Transverse colon (tissue), 4 donors: ENCODE measurements at regions not wholly inside any gene's neighbourhood (a gene's known extent, or its start where the extent isn't known, plus 50 kb on each side); places are given as distances from the start of the nearest gene placed in this dataset.

Source experiments
- DNase-seq: peaks from one replicate; pipeline ENCODE4 v3.0.0-alpha.2; 2019
- H3K27ac ChIP-seq, 4 donors: fragments of 200-600 bp; sonication (generic); 2 replicates each; pipeline ENCODE4 v1.5.1; 2016 to 2018; ENCODE audit warnings: inconsistent platforms in 4 of 4
- H3K27me3 ChIP-seq: fragments of 200-600 bp; sonication (generic); 2 replicates; pipeline ENCODE4 v1.5.1; 2017; ENCODE audit warnings: inconsistent platforms
- H3K36me3 ChIP-seq, 4 donors: fragments of 200-600 bp; sonication (generic); 2 replicates each; pipeline ENCODE4 v1.5.1; 2017 to 2019; ENCODE audit warnings: inconsistent platforms in 4 of 4
- H3K4me1 ChIP-seq, 4 donors: fragments of 200-600 bp; sonication (generic); 2 replicates each; pipeline ENCODE4 v1.5.1; 2017 to 2020; ENCODE audit warnings: inconsistent platforms in 4 of 4
- H3K4me3 ChIP-seq, 4 donors: fragments of 200-600 bp; sonication (generic); 1 replicate in 1 of 4; 2 replicates in 3 of 4; pipeline versions ENCODE4 v1.5.1 to v1.6.1; 2017 to 2019; ENCODE audit warnings: inconsistent platforms in 4 of 4
- H3K9me3 ChIP-seq, 2 donors: fragments of 200-600 bp; sonication (generic); 2 replicates each; pipeline ENCODE4 v1.5.1; 2017 to 2019; ENCODE audit warnings: inconsistent platforms in 2 of 2
- EP300 ChIP-seq: sonication (generic); formaldehyde crosslinking; IDR thresholded peaks from one replicate; pipeline ENCODE4 v1.6.1; 2017; ENCODE audit warnings: antibody characterized with exemption, low read depth
- POLR2A ChIP-seq: fragments of 450-650 bp; IDR thresholded peaks from one replicate; pipeline ENCODE4 v1.6.1; 2016; ENCODE audit warnings: antibody characterized with exemption, mild to moderate bottlenecking, moderate library complexity
- POLR2AphosphoS5 ChIP-seq, 3 donors: sonication (generic); formaldehyde crosslinking; IDR thresholded peaks; one replicate each; pipeline ENCODE4 v1.6.1; 2016; ENCODE audit warnings: antibody characterized with exemption in 3 of 3
- WGBS, 2 donors: methylation state at CpG; one replicate each; pipeline ENCODE4 v1.1.5; 2018; ENCODE audit warnings: low coverage in 1 of 2; 5-methylcytosine and 5-hydroxymethylcytosine counted together
- in situ Hi-C, 4 donors: fragments of 200-750 bp; cut with MboI; loops; one replicate each; pipeline versions ENCODE4 v1.15.0 to v1.15.1; 2017; ENCODE audit warnings: low sequenced_read_pairs in 3 of 4, low pct_ligation_motif_present in 1 of 4, low pct_unique_long_range_greater_than_20kb in 1 of 4
- intact Hi-C: fragments of 100-400 bp; cut with DNase I; formaldehyde crosslinking; loops from one replicate; pipeline ENCODE4 v1.15.1; 2023; ENCODE audit warnings: low total_unique reads
- TF ChIP-seq, protein P1 (sequence below), 5 experiments: fragments of 200-600 bp in 3 of 5; fragments of 450-650 bp in 2 of 5; sonication (generic) in 3 of 5; IDR thresholded peaks; 1 replicate in 2 of 5; 2 replicates in 3 of 5; pipeline ENCODE4 v1.5.1; 2016 to 2017; ENCODE audit warnings: antibody characterized with exemption in 5 of 5, inconsistent platforms in 3 of 5, mild to moderate bottlenecking in 2 of 5, moderate library complexity in 1 of 5

GRCh38 chr4:136812100-136812880 lies 720.0 kb downstream of the PCDH18 start:
- Histone ChIP-seq H3K27me3 (no peaks in the 10 kb centered on the region), H3K36me3 (no peaks in the 10 kb centered on the region), H3K4me3 (no peak overlapping the region), H3K4me1 (no peaks in the 10 kb centered on the region), H3K9me3 (no peaks in the 10 kb centered on the region), H3K27ac (no peak overlapping the region)
- in situ Hi-C loops (no loop called here), intact Hi-C loops (no loop called here)
- no peak for TF ChIP-seq POLR2AphosphoS5 (IDR thresholded peaks at IDR 0.05)
- TF ChIP-seq, protein P1, sequence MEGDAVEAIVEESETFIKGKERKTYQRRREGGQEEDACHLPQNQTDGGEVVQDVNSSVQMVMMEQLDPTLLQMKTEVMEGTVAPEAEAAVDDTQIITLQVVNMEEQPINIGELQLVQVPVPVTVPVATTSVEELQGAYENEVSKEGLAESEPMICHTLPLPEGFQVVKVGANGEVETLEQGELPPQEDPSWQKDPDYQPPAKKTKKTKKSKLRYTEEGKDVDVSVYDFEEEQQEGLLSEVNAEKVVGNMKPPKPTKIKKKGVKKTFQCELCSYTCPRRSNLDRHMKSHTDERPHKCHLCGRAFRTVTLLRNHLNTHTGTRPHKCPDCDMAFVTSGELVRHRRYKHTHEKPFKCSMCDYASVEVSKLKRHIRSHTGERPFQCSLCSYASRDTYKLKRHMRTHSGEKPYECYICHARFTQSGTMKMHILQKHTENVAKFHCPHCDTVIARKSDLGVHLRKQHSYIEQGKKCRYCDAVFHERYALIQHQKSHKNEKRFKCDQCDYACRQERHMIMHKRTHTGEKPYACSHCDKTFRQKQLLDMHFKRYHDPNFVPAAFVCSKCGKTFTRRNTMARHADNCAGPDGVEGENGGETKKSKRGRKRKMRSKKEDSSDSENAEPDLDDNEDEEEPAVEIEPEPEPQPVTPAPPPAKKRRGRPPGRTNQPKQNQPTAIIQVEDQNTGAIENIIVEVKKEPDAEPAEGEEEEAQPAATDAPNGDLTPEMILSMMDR (IDR thresholded peaks at IDR 0.05): no peak
- no peak for DNase-seq
- 93% methylated on average over 42 of the region's 42 CpGs; no CpG with 5 or more reads in 1 of the 2 donors for WGBS, 2 donors

DNA sequence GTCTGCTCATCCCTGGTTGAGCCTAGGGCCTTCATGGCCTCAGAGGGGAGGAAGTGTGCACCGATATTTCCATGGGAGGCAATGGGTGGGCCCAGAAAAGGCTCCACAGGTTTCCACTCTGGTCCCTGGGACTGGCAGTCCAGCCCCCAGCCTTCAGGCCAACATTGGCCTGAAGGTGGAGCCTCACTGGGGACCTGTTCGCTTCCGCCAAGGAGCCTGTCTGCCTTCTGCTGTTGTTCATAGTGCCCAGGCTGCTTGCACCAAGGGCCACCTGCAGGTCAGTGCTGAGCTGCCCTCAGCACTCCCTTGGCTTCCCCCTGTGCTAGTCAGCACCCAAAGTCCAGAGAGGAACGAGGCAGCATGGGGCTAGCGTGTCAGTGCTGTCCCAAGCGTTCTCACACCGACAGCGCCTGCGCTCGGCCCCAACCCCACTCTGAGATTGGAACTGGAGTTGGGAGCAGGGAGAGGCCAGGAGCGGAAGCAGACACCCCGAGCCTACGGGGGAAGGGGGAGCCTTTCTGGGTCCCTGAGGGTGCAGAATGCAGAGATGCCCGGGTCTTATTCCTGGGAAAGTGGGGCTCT lies 720.7 kb downstream of the PCDH18 start:
- 92% methylated on average over 14 of the region's 14 CpGs; no CpG with 5 or more reads in 1 of the 2 donors for WGBS, 2 donors
- in situ Hi-C loops (no loop called here), intact Hi-C loops (no loop called here)
- Histone ChIP-seq H3K27ac (no peak overlapping the region), H3K4me1 (no peaks in the 10 kb centered on the region), H3K27me3 (no peaks in the 10 kb centered on the region), H3K4me3 (no peak overlapping the region), H3K36me3 (no peaks in the 10 kb centered on the region), H3K9me3 (no peaks in the 10 kb centered on the region)
- no peak for DNase-seq
- TF ChIP-seq, protein P1 (IDR thresholded peaks at IDR 0.05): no peak
- TF ChIP-seq POLR2A: no peak
- TF ChIP-seq POLR2AphosphoS5 (IDR thresholded peaks at IDR 0.05): no peak
- no peak for TF ChIP-seq EP300

- DNase-seq: no peak
- Histone ChIP-seq H3K27ac (no peak overlapping the region), H3K36me3 (no peaks in the 10 kb centered on the region), H3K27me3 (no peaks in the 10 kb centered on the region), H3K4me3 (no peak overlapping the region), H3K4me1 (no peaks in the 10 kb centered on the region), H3K9me3 (no peaks in the 10 kb centered on the region)
- in situ Hi-C loops (no loop called here), intact Hi-C loops (no loop called here)
- WGBS, 2 donors: 93% methylated on average over 6 of the region's 6 CpGs; no CpG with 5 or more reads in 1 of the 2 donors
- TF ChIP-seq POLR2AphosphoS5 (IDR thresholded peaks at IDR 0.05) (no peak), POLR2A (no peak)
Measured at GRCh38 chr4:136810626-136811025, 721.7 kb downstream of the PCDH18 start.

- TF ChIP-seq, protein P1 (IDR thresholded peaks at IDR 0.05): no peak
- TF ChIP-seq POLR2AphosphoS5 (IDR thresholded peaks at IDR 0.05) (no peak), POLR2A (no peak), EP300 (no peak)
- WGBS, 2 donors: 86 to 100% methylated on average over 1 of the region's 1 CpG
- H3K27ac ChIP-seq: no peak overlapping the region
- intact Hi-C loops: no loop called here
- no peaks in the 10 kb centered on the region for H3K4me1 ChIP-seq
- H3K4me3 ChIP-seq: no peak overlapping the region
- DNase-seq: no peak
- in situ Hi-C loops: no loop called here
- H3K9me3 ChIP-seq: no peaks in the 10 kb centered on the region
- H3K27me3 ChIP-seq: no peaks in the 10 kb centered on the region
- H3K36me3 ChIP-seq: no peaks in the 10 kb centered on the region
Measured at GRCh38 chr4:136806844-136807243, 725.5 kb downstream of the PCDH18 start.
